Prostate gland (tissue), 2 donors: ENCODE measurements at regions not wholly inside any gene's neighbourhood (a gene's known extent, or its start where the extent isn't known, plus 50 kb on each side); places are given as distances from the start of the nearest gene placed in this dataset.
A peak's percentile ranks its signal among the peaks of the same experiment; 100 is the strongest.

Experiments
- DNase-seq: peaks from one replicate; pipeline ENCODE4 v3.0.0-alpha.2; 2019; ENCODE audit warnings: low spot score
- H3K27ac ChIP-seq, 2 donors: fragments of 200-600 bp; sonication (generic); 2 replicates each; pipeline ENCODE4 v1.5.1; 2017 to 2019
- H3K27me3 ChIP-seq: fragments of 200-600 bp; sonication (generic); replicated peaks from 2 replicates; pipeline ENCODE4 v1.5.1; 2019; ENCODE audit not compliant: insufficient read depth
- H3K36me3 ChIP-seq, 2 donors: fragments of 200-600 bp; sonication (generic); 1 replicate in 1 of 2; 2 replicates in 1 of 2; pipeline versions ENCODE4 v1.5.1 to v1.8.1; 2017 to 2019
- H3K4me1 ChIP-seq: fragments of 200-600 bp; sonication (generic); replicated peaks from 2 replicates; pipeline ENCODE4 v1.5.1; 2019
- H3K4me3 ChIP-seq, 2 donors: fragments of 200-600 bp; sonication (generic); 2 replicates each; pipeline ENCODE4 v1.5.1; 2017 to 2019
- H3K9me3 ChIP-seq: fragments of 200-600 bp; sonication (generic); 2 replicates; pipeline ENCODE4 v1.5.1; 2017
- POLR2A ChIP-seq: fragments of 450-650 bp; IDR thresholded peaks from one replicate; pipeline ENCODE4 v1.6.1; 2016; ENCODE audit warnings: antibody characterized with exemption, mild to moderate bottlenecking
- POLR2AphosphoS5 ChIP-seq: sonication (generic); formaldehyde crosslinking; IDR thresholded peaks from one replicate; pipeline ENCODE4 v1.6.1; 2017; ENCODE audit warnings: antibody characterized with exemption
- WGBS: methylation state at CpG from one replicate; pipeline ENCODE4 v1.1.5; 2018; 5-methylcytosine and 5-hydroxymethylcytosine counted together
- intact Hi-C: fragments of 100-400 bp; cut with DNase I; formaldehyde crosslinking; loops from one replicate; pipeline ENCODE4 v1.14.2; 2022
- TF ChIP-seq, protein P1 (sequence below), 4 experiments: fragments of 200-600 bp in 2 of 4; fragments of 450-650 bp in 2 of 4; sonication (generic) in 2 of 4; IDR thresholded peaks; 1 replicate in 3 of 4; 2 replicates in 1 of 4; pipeline ENCODE4 v1.5.1; 2016 to 2019; ENCODE audit warnings: antibody characterized with exemption in 4 of 4, mild to moderate bottlenecking in 2 of 4, moderate library complexity in 2 of 4

DNA sequence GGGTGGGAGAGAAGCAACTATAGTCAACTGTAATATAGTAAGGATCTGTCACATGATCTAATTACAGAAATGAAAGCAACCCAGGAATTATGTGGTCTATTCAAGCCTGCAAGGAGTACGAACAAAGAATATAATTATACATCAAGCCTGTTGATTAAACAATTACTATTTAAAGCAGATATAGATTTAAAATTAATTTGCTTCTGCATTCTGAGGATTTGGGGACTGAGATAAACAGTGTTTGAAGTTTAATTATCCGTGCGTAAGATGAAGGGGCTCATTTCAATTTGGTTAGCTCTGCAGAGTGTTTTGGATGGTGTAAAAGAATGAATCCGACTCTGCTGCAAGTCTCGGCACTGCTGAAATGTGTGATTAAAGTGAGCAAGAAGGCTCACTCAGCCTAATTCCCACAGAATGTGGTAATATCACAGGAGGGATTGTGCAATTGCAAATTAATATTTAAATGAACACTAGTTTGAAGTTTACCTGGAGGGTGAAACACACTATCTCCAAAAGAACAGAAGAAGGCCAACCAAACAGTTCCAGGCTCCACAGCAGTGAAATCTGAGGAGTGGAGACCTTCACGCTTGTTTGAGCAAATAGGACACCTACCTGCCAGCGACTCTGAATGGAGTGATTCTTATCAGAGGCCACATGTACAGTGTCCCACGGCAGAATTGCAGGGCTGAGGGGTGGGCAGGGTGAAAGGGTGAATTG is 420.6 kb upstream of the SLC30A5 start:
- WGBS = 28% methylated on average over 8 of the region's 8 CpGs
- intact Hi-C loops = no loop called here
- peak overlapping the region; percentile 13 to 16 for H3K27ac ChIP-seq

DNA sequence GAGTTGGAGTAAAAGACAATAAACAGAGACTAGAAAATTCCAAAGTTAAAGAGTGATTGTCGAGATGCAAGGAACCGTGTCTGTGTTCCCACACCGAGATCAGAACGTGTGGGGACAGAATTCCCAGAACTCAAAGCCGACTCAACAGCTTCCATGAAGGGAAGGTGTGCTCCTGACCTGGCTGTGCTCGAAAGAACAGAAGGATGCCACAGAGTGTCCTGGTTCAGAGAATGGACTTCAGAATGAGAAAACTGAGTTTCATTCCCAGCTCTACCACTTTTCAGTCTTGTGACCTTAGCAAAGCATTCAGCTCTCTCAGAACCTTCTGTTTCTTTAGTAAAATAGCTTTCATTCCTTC is 420.0 kb upstream of the SLC30A5 start:
- TF ChIP-seq POLR2A (no peak), POLR2AphosphoS5 (no peak)
- TF ChIP-seq, protein P1, sequence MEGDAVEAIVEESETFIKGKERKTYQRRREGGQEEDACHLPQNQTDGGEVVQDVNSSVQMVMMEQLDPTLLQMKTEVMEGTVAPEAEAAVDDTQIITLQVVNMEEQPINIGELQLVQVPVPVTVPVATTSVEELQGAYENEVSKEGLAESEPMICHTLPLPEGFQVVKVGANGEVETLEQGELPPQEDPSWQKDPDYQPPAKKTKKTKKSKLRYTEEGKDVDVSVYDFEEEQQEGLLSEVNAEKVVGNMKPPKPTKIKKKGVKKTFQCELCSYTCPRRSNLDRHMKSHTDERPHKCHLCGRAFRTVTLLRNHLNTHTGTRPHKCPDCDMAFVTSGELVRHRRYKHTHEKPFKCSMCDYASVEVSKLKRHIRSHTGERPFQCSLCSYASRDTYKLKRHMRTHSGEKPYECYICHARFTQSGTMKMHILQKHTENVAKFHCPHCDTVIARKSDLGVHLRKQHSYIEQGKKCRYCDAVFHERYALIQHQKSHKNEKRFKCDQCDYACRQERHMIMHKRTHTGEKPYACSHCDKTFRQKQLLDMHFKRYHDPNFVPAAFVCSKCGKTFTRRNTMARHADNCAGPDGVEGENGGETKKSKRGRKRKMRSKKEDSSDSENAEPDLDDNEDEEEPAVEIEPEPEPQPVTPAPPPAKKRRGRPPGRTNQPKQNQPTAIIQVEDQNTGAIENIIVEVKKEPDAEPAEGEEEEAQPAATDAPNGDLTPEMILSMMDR (IDR thresholded peaks at IDR 0.05) = no peak
- Histone ChIP-seq H3K4me1 (no peaks in the 10 kb centered on the region), H3K27ac (peak overlapping the region; percentile 13 to 16), H3K36me3 (no peaks in the 10 kb centered on the region), H3K4me3 (no peak overlapping the region), H3K27me3 (no peaks in the 10 kb centered on the region), H3K9me3 (no peaks in the 10 kb centered on the region)
- intact Hi-C loops = no loop called here
- 46% methylated on average over 6 of the region's 6 CpGs for WGBS
- no peak for DNase-seq

More for the DNA sequence above, 420.6 kb upstream of the SLC30A5 start:
- no peaks in the 10 kb centered on the region for H3K4me1 ChIP-seq
- peak; percentile 8 for TF ChIP-seq POLR2AphosphoS5
- TF ChIP-seq, protein P1 (IDR thresholded peaks at IDR 0.05) = no peak
- no peaks in the 10 kb centered on the region for H3K27me3 ChIP-seq
- no peak overlapping the region for H3K4me3 ChIP-seq
- no peaks in the 10 kb centered on the region for H3K9me3 ChIP-seq
- peak; percentile 16 for DNase-seq
- H3K36me3 ChIP-seq = no peaks in the 10 kb centered on the region

DNA sequence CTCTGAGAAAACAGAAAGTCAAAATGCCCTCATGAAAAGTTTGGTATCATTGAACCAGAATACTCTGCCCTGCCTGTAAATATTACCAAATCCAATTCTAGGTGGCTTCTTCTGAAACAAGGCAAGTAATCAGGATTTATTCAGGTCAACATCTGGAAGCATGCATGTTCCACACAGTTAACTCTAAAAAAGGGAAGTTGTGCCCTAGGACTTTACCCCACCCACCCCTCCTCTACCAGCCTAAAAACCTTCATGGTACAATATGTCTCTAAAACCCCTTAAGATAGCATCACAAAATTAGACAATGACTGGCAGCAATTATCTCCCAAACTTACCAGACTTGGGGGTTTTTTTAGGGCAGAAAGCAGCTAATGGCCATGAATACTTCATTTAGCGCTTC is 414.8 kb upstream of the SLC30A5 start:
- intact Hi-C loops = no loop called here
- H3K4me3 ChIP-seq = no peak overlapping the region
- H3K36me3 ChIP-seq = no peaks in the 10 kb centered on the region
- TF ChIP-seq, protein P1 (IDR thresholded peaks at IDR 0.05) = no peak
- TF ChIP-seq POLR2AphosphoS5 = no peak
- no peak for TF ChIP-seq POLR2A
- 97% methylated on average over 1 of the region's 1 CpG for WGBS
- H3K9me3 ChIP-seq = no peaks in the 10 kb centered on the region
- no peak overlapping the region for H3K27ac ChIP-seq
- no peak for DNase-seq
- no peaks in the 10 kb centered on the region for H3K4me1 ChIP-seq
- H3K27me3 ChIP-seq = no peaks in the 10 kb centered on the region

DNA sequence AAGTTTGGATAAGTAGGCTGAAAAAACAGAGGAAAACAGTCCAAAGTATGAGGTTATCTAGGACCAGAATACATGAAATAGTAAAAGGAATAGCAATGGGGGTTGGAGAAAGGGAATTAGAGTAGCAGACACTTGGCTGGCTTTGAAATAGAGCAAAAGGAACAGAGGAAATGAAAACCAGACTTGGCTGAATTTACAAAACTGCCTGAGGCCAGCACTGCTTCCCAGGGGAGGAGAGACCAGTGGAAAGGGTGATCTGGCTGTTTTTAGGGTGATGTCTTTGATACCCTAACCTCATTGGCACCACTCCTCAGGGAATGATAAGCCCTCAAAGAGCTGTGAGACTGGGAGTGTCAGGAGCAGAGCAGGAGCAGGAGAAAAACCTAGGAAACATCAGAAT is 413.4 kb upstream of the SLC30A5 start:
- Histone ChIP-seq H3K27me3 (no peaks in the 10 kb centered on the region), H3K27ac (no peak overlapping the region), H3K9me3 (no peaks in the 10 kb centered on the region), H3K4me3 (no peak overlapping the region), H3K4me1 (no peaks in the 10 kb centered on the region), H3K36me3 (no peaks in the 10 kb centered on the region)
- TF ChIP-seq POLR2A (no peak), POLR2AphosphoS5 (no peak)
- TF ChIP-seq, protein P1 (IDR thresholded peaks at IDR 0.05) = no peak
- intact Hi-C loops = no loop called here
- no peak for DNase-seq

DNA sequence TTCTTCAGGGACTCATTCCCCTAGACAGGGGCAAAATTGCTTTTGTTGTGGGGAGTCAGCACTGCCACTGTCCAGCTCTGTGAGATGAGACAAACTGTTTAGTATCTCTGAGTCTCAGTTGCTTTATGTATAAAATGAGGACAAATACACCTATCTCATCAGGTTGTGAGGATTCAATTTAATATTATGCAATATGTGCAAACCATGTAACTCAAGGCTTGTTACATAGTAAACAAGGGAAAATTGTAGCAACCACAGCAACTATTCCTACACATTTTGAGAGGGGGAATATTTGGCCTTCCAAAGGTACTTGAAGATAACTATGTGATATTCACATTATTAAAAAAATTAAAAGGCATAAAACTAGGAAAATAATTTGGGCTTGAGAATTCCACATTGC is 411.9 kb upstream of the SLC30A5 start:
- Histone ChIP-seq H3K4me3 (no peak overlapping the region), H3K9me3 (no peaks in the 10 kb centered on the region), H3K4me1 (no peaks in the 10 kb centered on the region), H3K27me3 (no peaks in the 10 kb centered on the region), H3K27ac (peak overlapping the region in 1 of 2 donors; percentile 26), H3K36me3 (no peaks in the 10 kb centered on the region)
- no peak for DNase-seq
- TF ChIP-seq POLR2A (no peak), POLR2AphosphoS5 (no peak)
- TF ChIP-seq, protein P1 (IDR thresholded peaks at IDR 0.05) = no peak
- intact Hi-C loops = no loop called here
